NCI-H1105 (cell line): ENCODE measurements at regions not wholly inside any gene's neighbourhood (a gene's known extent, or its start where the extent isn't known, plus 50 kb on each side); places are given as distances from the start of the nearest gene placed in this dataset.

Experiments
- DNase-seq: peaks from one replicate; lab custom pipeline; 2025; lab: John Stamatoyannopoulos, UW

GRCh38 chr2:206212673-206213513 is 53.2 kb downstream of the EEF1B2 start:
- peak; percentile 39 for DNase-seq

- DNase-seq = no peak
Measured at GRCh38 chr2:206213514-206213845, 53.8 kb downstream of the EEF1B2 start.

GRCh38 chr2:206217166-206217565 is 57.3 kb upstream of the ZDBF2 start:
- DNase-seq = no peak

GRCh38 chr2:206217743-206218142 is 56.7 kb upstream of the ZDBF2 start:
- no peak for DNase-seq

GRCh38 chr2:206218156-206218555 is 56.3 kb upstream of the ZDBF2 start:
- DNase-seq = no peak

GRCh38 chr2:206218796-206219499 is 55.5 kb upstream of the ZDBF2 start:
- no peak for DNase-seq

GRCh38 chr2:206219957-206220356 is 54.5 kb upstream of the ZDBF2 start:
- DNase-seq = no peak

GRCh38 chr2:206220997-206221396 is 53.5 kb upstream of the ZDBF2 start:
- no peak for DNase-seq
